GM12878 (cell line): ENCODE measurements at regions not wholly inside any gene's neighbourhood (a gene's known extent, or its start where the extent isn't known, plus 50 kb on each side); places are given as distances from the start of the nearest gene placed in this dataset.

Experiments
- ATAC-seq: fragments of 200-7000 bp; cut with Tn5 transposase; 3 replicates; pipeline ENCODE4 v1.9.1; 2020; ENCODE audit warnings: mild to moderate bottlenecking, moderate library complexity
- BruUV-seq: library from RNA; stranded (reverse); fragments of 400-500 nt; replicated peaks from 2 replicates; lab custom pipeline; 2021; lab: Mats Ljungman, UMichigan
- CTCF ChIA-PET: fragments of 300-600 bp; sonication (Branson Sonifier 250); formaldehyde crosslinking; extraction: SDS; loops from one replicate; lab custom pipeline; 2021; ENCODE audit warnings: inconsistent platforms; lab: Yijun Ruan, JAX
- POLR2A ChIA-PET: fragments of 350-600 bp; formaldehyde crosslinking; extraction: SDS; loops from one replicate; lab custom pipeline; 2021; ENCODE audit warnings: inconsistent platforms; lab: Charles Lee
- RAD21 ChIA-PET: fragments of 300-600 bp; sonication (Branson Sonifier 250); formaldehyde crosslinking; loops from one replicate; lab custom pipeline; 2023; ENCODE audit warnings: antibody characterized with exemption; ENCODE audit not compliant: unreplicated experiment; lab: Charles Lee
- SMC1A ChIA-PET: fragments of 300-600 bp; sonication (Branson Sonifier 250); formaldehyde crosslinking; loops from one replicate; lab custom pipeline; 2023; ENCODE audit not compliant: unreplicated experiment, uncharacterized antibody; lab: Charles Lee
- DNase-seq: peaks from one replicate; pipeline ENCODE4 v3.0.0-alpha.2; 2011; ENCODE audit warnings: low read depth, low spot score
- FAIRE-seq: peaks from 3 replicates; lab custom pipeline; 2011; peaks lifted over from hg19 to GRCh38; lab: Jason Lieb, UNC
- H2AFZ ChIP-seq: 2 replicates; pipeline ENCODE4 v1.6.0; 2011; ENCODE audit warnings: low read depth, low read length, control low read depth; ENCODE audit not compliant: control insufficient read depth
- H3K27ac ChIP-seq: 2 replicates; pipeline ENCODE4 v1.5.1; 2011; ENCODE audit warnings: control low read depth; ENCODE audit not compliant: control insufficient read depth, insufficient read depth
- H3K27me3 ChIP-seq, 2 experiments: replicated peaks in 1 of 2; 2 replicates each; pipeline versions ENCODE4 v1.6.0 to v1.6.1; 2011; ENCODE audit warnings: low read length in 1 of 2; ENCODE audit not compliant: control insufficient read depth in 2 of 2, insufficient read depth in 2 of 2
- H3K36me3 ChIP-seq, 2 experiments: 2 replicates each; pipeline ENCODE4 v1.5.1; 2011; ENCODE audit warnings: low read length in 1 of 2; ENCODE audit not compliant: control insufficient read depth in 2 of 2, insufficient read depth in 2 of 2
- H3K4me1 ChIP-seq: 2 replicates; pipeline ENCODE4 v1.6.1; 2011; ENCODE audit warnings: mild to moderate bottlenecking, low read length, moderate library complexity, mixed read lengths; ENCODE audit not compliant: control insufficient read depth, insufficient read depth
- H3K4me2 ChIP-seq: 2 replicates; pipeline ENCODE4 v1.6.0; 2011; ENCODE audit warnings: control low read depth; ENCODE audit not compliant: control insufficient read depth, insufficient read depth
- H3K4me3 ChIP-seq: fragments of 200-600 bp; sonication (generic); 2 replicates; pipeline ENCODE4 v1.5.1; 2016
- H3K79me2 ChIP-seq: 2 replicates; pipeline ENCODE4 v1.6.0; 2011; ENCODE audit warnings: low read length; ENCODE audit not compliant: control insufficient read depth, insufficient read depth
- H3K9ac ChIP-seq: 2 replicates; pipeline ENCODE4 v1.8.0; 2011; ENCODE audit warnings: low read length, control low read depth, mixed read lengths; ENCODE audit not compliant: control insufficient read depth, insufficient read depth
- H3K9me3 ChIP-seq: replicated peaks from 3 replicates; pipeline ENCODE4 v1.5.1; 2011; ENCODE audit warnings: mild to moderate bottlenecking, low read length; ENCODE audit not compliant: control insufficient read depth, insufficient read depth
- H4K20me1 ChIP-seq: 2 replicates; pipeline ENCODE4 v1.6.0; 2011; ENCODE audit not compliant: control insufficient read depth, insufficient read depth
- ASH2L ChIP-seq: fragments of 300-600, 200-600 bp; sonication (generic); IDR thresholded peaks from 2 replicates; pipeline ENCODE4 v1.6.1; 2017; ENCODE audit warnings: low read depth, mild to moderate bottlenecking, borderline replicate concordance
- ATF7 ChIP-seq: fragments of 450-650 bp; IDR thresholded peaks from 2 replicates; pipeline ENCODE4 v1.6.1; 2016; ENCODE audit warnings: low read depth, mild to moderate bottlenecking
- EGR1 ChIP-seq, 2 experiments: IDR thresholded peaks; 1 replicate in 1 of 2; 2 replicates in 1 of 2; pipeline ENCODE4 v1.6.1; 2011 to 2012; ENCODE audit warnings: low read depth in 2 of 2, low read length in 2 of 2, borderline replicate concordance in 1 of 2, mild to moderate bottlenecking in 1 of 2, moderate library complexity in 1 of 2
- HDGF ChIP-seq: fragments of 450-650 bp; IDR thresholded peaks from 2 replicates; pipeline ENCODE4 v1.6.1; 2016; ENCODE audit warnings: antibody characterized with exemption
- NRF1 ChIP-seq: conservative IDR thresholded peaks from 2 replicates; pipeline ENCODE4 v1.6.1; 2011; ENCODE audit warnings: mild to moderate bottlenecking, low read depth, low read length, improper control_type of control experiment
- PAX5 ChIP-seq: IDR thresholded peaks from 2 replicates; pipeline ENCODE4 v1.6.1; 2011; ENCODE audit warnings: low read depth, low read length, borderline replicate concordance
- RCOR1 ChIP-seq: conservative IDR thresholded peaks from 2 replicates; pipeline ENCODE4 v1.6.1; 2012; ENCODE audit warnings: low read depth, low read length, improper control_type of control experiment
- SMAD1 ChIP-seq: fragments of 450-650 bp; IDR thresholded peaks from 2 replicates; pipeline ENCODE4 v1.6.1; 2018; ENCODE audit warnings: mild to moderate bottlenecking, low read depth; ENCODE audit not compliant: partially characterized antibody
- SMAD5 ChIP-seq: IDR thresholded peaks from 2 replicates; pipeline ENCODE4 v1.6.1; 2016; ENCODE audit warnings: antibody characterized with exemption, low read depth
- SREBF2 ChIP-seq: IDR thresholded peaks from 2 replicates; pipeline ENCODE4 v1.6.1; 2012; ENCODE audit warnings: mild to moderate bottlenecking, low read length
- STAT1 ChIP-seq: fragments of 450-650 bp; conservative IDR thresholded peaks from 2 replicates; pipeline ENCODE4 v1.6.1; 2014; ENCODE audit warnings: antibody characterized with exemption, mild to moderate bottlenecking
- TBL1XR1 ChIP-seq: IDR thresholded peaks from 2 replicates; pipeline ENCODE4 v1.6.1; 2012; ENCODE audit warnings: low read depth, low read length, improper control_type of control experiment
- WRNIP1 ChIP-seq: IDR thresholded peaks from 2 replicates; pipeline ENCODE4 v1.6.1; 2011; ENCODE audit warnings: low read depth, low read length, improper control_type of control experiment, borderline replicate concordance
- ZSCAN29 ChIP-seq: fragments of 450-650 bp; IDR thresholded peaks from 2 replicates; pipeline ENCODE4 v1.6.1; 2017; ENCODE audit warnings: mild to moderate bottlenecking, moderate library complexity
- WGBS: methylation state at CpG from one replicate; pipeline ENCODE4 v1.1.6; 2016; ENCODE audit warnings: low lambda C conversion rate; ENCODE audit not compliant: insufficient replicate concordance, insufficient coverage; ENCODE audit errors: missing lambda C conversion rate; 5-methylcytosine and 5-hydroxymethylcytosine counted together
- in situ Hi-C: fragments of 300-500 bp; cut with MboI; formaldehyde crosslinking; loops from 9 replicates; pipeline ENCODE4 v1.14.3; 2018; ENCODE audit warnings: mixed read lengths
- intact Hi-C: fragments of 100-400 bp; cut with micrococcal nuclease; formaldehyde crosslinking; loops from one replicate; pipeline ENCODE4 v1.14.2; 2022; ENCODE audit not compliant: unreplicated experiment
- TF ChIP-seq, protein P1 (sequence below): IDR thresholded peaks from 2 replicates; pipeline ENCODE4 v1.6.1; 2012; ENCODE audit warnings: low read depth, low read length, improper control_type of control experiment
- TF ChIP-seq, protein P2 (sequence below): IDR thresholded peaks from 2 replicates; pipeline ENCODE4 v1.6.1; 2011; ENCODE audit warnings: borderline replicate concordance, low read depth, mild to moderate bottlenecking, moderate library complexity, low read length; ENCODE audit not compliant: insufficient read depth, poor library complexity, severe bottlenecking

DNA sequence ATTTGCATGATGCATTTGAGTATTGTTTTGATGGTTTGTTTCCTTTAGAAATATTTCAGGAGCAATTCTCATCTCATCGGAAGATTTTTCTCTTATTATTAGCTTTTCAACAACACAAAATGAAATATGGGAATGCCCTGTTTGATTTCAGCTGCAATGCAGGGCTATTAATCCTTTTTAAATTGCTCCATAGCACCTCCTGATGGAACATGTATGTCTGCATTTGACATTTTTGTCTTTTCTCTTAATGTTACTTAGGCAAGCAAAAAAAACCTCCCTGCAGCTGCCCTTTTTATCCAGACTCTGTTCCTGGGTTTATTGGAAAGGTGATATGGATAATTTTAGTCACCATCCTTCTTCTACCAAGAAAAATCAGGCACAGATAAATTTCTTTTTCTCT lies 895.8 kb downstream of the RPS29 start:
- POLR2A ChIA-PET = no interaction called here
- H3K27me3 ChIP-seq = no peaks in the 10 kb centered on the region
- in situ Hi-C loops = no loop called here
- H3K4me1 ChIP-seq = no peaks in the 10 kb centered on the region
- no peak overlapping the region for H3K4me3 ChIP-seq
- no peaks in the 10 kb centered on the region for H3K9me3 ChIP-seq
- no peaks in the 10 kb centered on the region for H3K36me3 ChIP-seq
- no peaks in the 10 kb centered on the region for H4K20me1 ChIP-seq
- FAIRE-seq (no peak), DNase-seq (no peak), ATAC-seq (no peak)
- SMC1A ChIA-PET = interaction anchor here (0.7 to 1.4 kb wide), 3 partner anchors 79 to 772 kb away, joined by 3 read pairs; no protein-coding TSS in a partner anchor
- CTCF ChIA-PET = interaction anchor here (1.0 to 1.6 kb wide), 2 partner anchors 47 to 773 kb away, joined by 3 read pairs; no protein-coding TSS in a partner anchor
- RAD21 ChIA-PET = no interaction called here
- H3K79me2 ChIP-seq = no peaks in the 10 kb centered on the region
- intact Hi-C loops = no loop called here
- TF ChIP-seq ATF7 = no peak
- no peak for TF ChIP-seq SMAD1
- no peak for TF ChIP-seq RCOR1
- TF ChIP-seq, protein P1, sequence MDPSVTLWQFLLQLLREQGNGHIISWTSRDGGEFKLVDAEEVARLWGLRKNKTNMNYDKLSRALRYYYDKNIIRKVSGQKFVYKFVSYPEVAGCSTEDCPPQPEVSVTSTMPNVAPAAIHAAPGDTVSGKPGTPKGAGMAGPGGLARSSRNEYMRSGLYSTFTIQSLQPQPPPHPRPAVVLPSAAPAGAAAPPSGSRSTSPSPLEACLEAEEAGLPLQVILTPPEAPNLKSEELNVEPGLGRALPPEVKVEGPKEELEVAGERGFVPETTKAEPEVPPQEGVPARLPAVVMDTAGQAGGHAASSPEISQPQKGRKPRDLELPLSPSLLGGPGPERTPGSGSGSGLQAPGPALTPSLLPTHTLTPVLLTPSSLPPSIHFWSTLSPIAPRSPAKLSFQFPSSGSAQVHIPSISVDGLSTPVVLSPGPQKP = no peak
- no peak for TF ChIP-seq NRF1
- no peak for TF ChIP-seq PAX5
- TF ChIP-seq SREBF2 = no peak
- no peak for TF ChIP-seq EGR1 (IDR thresholded peaks at IDR 0.05; ENCODE audit: borderline replicate concordance in 1 of 2, low read depth in 2 of 2, low read length in 2 of 2)
- TF ChIP-seq WRNIP1 = no peak
- no peak for TF ChIP-seq ZSCAN29
- TF ChIP-seq TBL1XR1 = no peak
- no peak for TF ChIP-seq SMAD5
- TF ChIP-seq, protein P2, sequence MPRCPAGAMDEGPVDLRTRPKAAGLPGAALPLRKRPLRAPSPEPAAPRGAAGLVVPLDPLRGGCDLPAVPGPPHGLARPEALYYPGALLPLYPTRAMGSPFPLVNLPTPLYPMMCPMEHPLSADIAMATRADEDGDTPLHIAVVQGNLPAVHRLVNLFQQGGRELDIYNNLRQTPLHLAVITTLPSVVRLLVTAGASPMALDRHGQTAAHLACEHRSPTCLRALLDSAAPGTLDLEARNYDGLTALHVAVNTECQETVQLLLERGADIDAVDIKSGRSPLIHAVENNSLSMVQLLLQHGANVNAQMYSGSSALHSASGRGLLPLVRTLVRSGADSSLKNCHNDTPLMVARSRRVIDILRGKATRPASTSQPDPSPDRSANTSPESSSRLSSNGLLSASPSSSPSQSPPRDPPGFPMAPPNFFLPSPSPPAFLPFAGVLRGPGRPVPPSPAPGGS = no peak
- no peak for TF ChIP-seq ASH2L
- TF ChIP-seq STAT1 = no peak
- TF ChIP-seq HDGF = no peak
- no peak overlapping the region for H3K9ac ChIP-seq
- no peak overlapping the region for H2AFZ ChIP-seq
- WGBS = 89% methylated on average over 1 of the region's 1 CpG
- no TSS peak for BruUV-seq
- H3K4me2 ChIP-seq = no peak overlapping the region
- no peak overlapping the region for H3K27ac ChIP-seq
